Kidney (tissue), 13 donors: ENCODE measurements at regions not wholly inside any gene's neighbourhood (a gene's known extent, or its start where the extent isn't known, plus 50 kb on each side); places are given as distances from the start of the nearest gene placed in this dataset.

Experiments used
- DNase-seq, 5 donors: peaks; one replicate each; pipeline ENCODE4 v3.0.0-alpha.2; 2013 to 2020
- FAIRE-seq: peaks from 2 replicates; lab custom pipeline; 2012; peaks lifted over from hg19 to GRCh38; lab: Jason Lieb, UNC
- H3K27ac ChIP-seq, 2 donors: one replicate each; pipeline ENCODE4 v1.7.0; 2013; ENCODE audit warnings: low read depth in 2 of 2, low read length in 2 of 2, inconsistent platforms in 1 of 2
- H3K27me3 ChIP-seq: one replicate; pipeline ENCODE4 v1.7.1; 2013; ENCODE audit warnings: low read length, inconsistent platforms; ENCODE audit not compliant: control insufficient read depth, insufficient read depth
- H3K36me3 ChIP-seq, 3 donors: one replicate each; pipeline versions ENCODE4 v1.7.0 to v1.7.1; 2013; ENCODE audit warnings: low read length in 3 of 3, control low read depth in 1 of 3, inconsistent platforms in 1 of 3; ENCODE audit not compliant: insufficient read depth in 3 of 3, control insufficient read depth in 2 of 3
- H3K4me1 ChIP-seq, 3 donors: one replicate each; pipeline versions ENCODE4 v1.7.0 to v1.7.1; 2013; ENCODE audit warnings: low read length in 3 of 3, inconsistent platforms in 1 of 3, low read depth in 1 of 3; ENCODE audit not compliant: control insufficient read depth in 2 of 3, insufficient read depth in 2 of 3
- H3K4me3 ChIP-seq, 3 donors: one replicate each; pipeline versions ENCODE4 v1.7.0 to v1.8.1; 2013; ENCODE audit warnings: low read length in 3 of 3, control low read depth in 1 of 3, inconsistent platforms in 1 of 3
- H3K9ac ChIP-seq, 3 donors: one replicate each; pipeline versions ENCODE4 v1.7.0 to v1.7.1; 2013; ENCODE audit warnings: low read length in 3 of 3, control low read depth in 1 of 3, inconsistent platforms in 1 of 3
- H3K9me3 ChIP-seq, 3 donors: one replicate each; pipeline versions ENCODE4 v1.7.0 to v1.7.1; 2013; ENCODE audit warnings: low read length in 3 of 3, control low read depth in 1 of 3, inconsistent platforms in 1 of 3; ENCODE audit not compliant: control insufficient read depth in 2 of 3, insufficient read depth in 1 of 3
- CTCF ChIP-seq: IDR thresholded peaks from 3 replicates; pipeline ENCODE4 v1.5.1; 2012; ENCODE audit warnings: mild to moderate bottlenecking, moderate library complexity, borderline replicate concordance; ENCODE audit not compliant: insufficient read depth; ENCODE audit errors: extremely low read depth
- intact Hi-C: fragments of 100-400 bp; cut with DNase I; formaldehyde crosslinking; loops from one replicate; pipeline ENCODE4 v1.11.1; 2022
- donor health status: control.
- donor health status: control.
- donor health status: control.
- donor health status: control.
- donor health status: control.
- donor health status: DM: yes; HTN: yes; CAD: no.
- donor health status: Normal renal cell carcinoma (clear cell type).

- no peak overlapping the region for H3K9ac ChIP-seq
- FAIRE-seq (no peak), DNase-seq (no peak)
- no peaks in the 10 kb centered on the region for H3K4me1 ChIP-seq
- no peak overlapping the region for H3K4me3 ChIP-seq
- H3K27me3 ChIP-seq: no peaks in the 10 kb centered on the region
- H3K36me3 ChIP-seq: no peaks in the 10 kb centered on the region
- TF ChIP-seq CTCF: no peak
- intact Hi-C loops: no loop called here
- H3K9me3 ChIP-seq: no peaks in the 10 kb centered on the region
- H3K27ac ChIP-seq: no peak overlapping the region
Measured at GRCh38 chr2:167871286-167871685, 376.1 kb downstream of the STK39 start.

GRCh38 chr2:167869200-167869599 is 378.2 kb downstream of the STK39 start:
- Histone ChIP-seq H3K27ac (no peak overlapping the region), H3K36me3 (no peaks in the 10 kb centered on the region), H3K9ac (no peak overlapping the region), H3K4me1 (no peaks in the 10 kb centered on the region), H3K4me3 (no peak overlapping the region), H3K9me3 (no peaks in the 10 kb centered on the region), H3K27me3 (no peaks in the 10 kb centered on the region)
- FAIRE-seq (no peak), DNase-seq (no peak)
- TF ChIP-seq CTCF: no peak
- intact Hi-C loops: no loop called here

GRCh38 chr2:167863377-167863776 is 384.0 kb downstream of the STK39 start:
- intact Hi-C loops: no loop called here
- Histone ChIP-seq H3K4me3 (no peak overlapping the region), H3K27ac (no peak overlapping the region), H3K9me3 (no peaks in the 10 kb centered on the region), H3K36me3 (no peaks in the 10 kb centered on the region), H3K27me3 (no peaks in the 10 kb centered on the region), H3K9ac (no peak overlapping the region), H3K4me1 (no peaks in the 10 kb centered on the region)
- no peak for TF ChIP-seq CTCF
- no peak for DNase-seq
- FAIRE-seq: no peak

- no peaks in the 10 kb centered on the region for H3K27me3 ChIP-seq
- no peaks in the 10 kb centered on the region for H3K9me3 ChIP-seq
- no peak overlapping the region for H3K9ac ChIP-seq
- TF ChIP-seq CTCF: no peak
- H3K4me3 ChIP-seq: no peak overlapping the region
- peak in 2 of 5 donors; percentile 38 to 62 for DNase-seq
- H3K27ac ChIP-seq: no peak overlapping the region
- H3K36me3 ChIP-seq: no peaks in the 10 kb centered on the region
- intact Hi-C loops: no loop called here
- no peak for FAIRE-seq
- H3K4me1 ChIP-seq: no peaks in the 10 kb centered on the region
Measured at GRCh38 chr2:167862782-167863181, 384.6 kb downstream of the STK39 start.
